Astrocyte (in vitro differentiated cells and primary cell): ENCODE measurements at regions not wholly inside any gene's neighbourhood (a gene's known extent, or its start where the extent isn't known, plus 50 kb on each side); places are given as distances from the start of the nearest gene placed in this dataset.

Experiments used
- EZH2 ChIP-seq: IDR thresholded peaks from 2 replicates; pipeline ENCODE4 v1.6.1; 2012; ENCODE audit warnings: mild to moderate bottlenecking, low read length, inconsistent platforms; ENCODE audit not compliant: insufficient read depth
- TF ChIP-seq, protein P1 (sequence below): IDR thresholded peaks from 2 replicates; pipeline ENCODE4 v1.5.1; 2011; ENCODE audit warnings: low read depth, mild to moderate bottlenecking, inconsistent platforms, low read length, moderate library complexity; ENCODE audit not compliant: insufficient read depth

GRCh38 chr16:73329358-73330286 lies 281.7 kb upstream of the ZFHX3 start:
- TF ChIP-seq, protein P1, sequence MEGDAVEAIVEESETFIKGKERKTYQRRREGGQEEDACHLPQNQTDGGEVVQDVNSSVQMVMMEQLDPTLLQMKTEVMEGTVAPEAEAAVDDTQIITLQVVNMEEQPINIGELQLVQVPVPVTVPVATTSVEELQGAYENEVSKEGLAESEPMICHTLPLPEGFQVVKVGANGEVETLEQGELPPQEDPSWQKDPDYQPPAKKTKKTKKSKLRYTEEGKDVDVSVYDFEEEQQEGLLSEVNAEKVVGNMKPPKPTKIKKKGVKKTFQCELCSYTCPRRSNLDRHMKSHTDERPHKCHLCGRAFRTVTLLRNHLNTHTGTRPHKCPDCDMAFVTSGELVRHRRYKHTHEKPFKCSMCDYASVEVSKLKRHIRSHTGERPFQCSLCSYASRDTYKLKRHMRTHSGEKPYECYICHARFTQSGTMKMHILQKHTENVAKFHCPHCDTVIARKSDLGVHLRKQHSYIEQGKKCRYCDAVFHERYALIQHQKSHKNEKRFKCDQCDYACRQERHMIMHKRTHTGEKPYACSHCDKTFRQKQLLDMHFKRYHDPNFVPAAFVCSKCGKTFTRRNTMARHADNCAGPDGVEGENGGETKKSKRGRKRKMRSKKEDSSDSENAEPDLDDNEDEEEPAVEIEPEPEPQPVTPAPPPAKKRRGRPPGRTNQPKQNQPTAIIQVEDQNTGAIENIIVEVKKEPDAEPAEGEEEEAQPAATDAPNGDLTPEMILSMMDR = no peak
- TF ChIP-seq EZH2 = no peak
